GM23338 (cell line): ENCODE measurements at regions not wholly inside any gene's neighbourhood (a gene's known extent, or its start where the extent isn't known, plus 50 kb on each side); places are given as distances from the start of the nearest gene placed in this dataset.

ENCODE experiments used
- CREB1 ChIP-seq: fragments of 250-450 bp; sonication (Bioruptor Pico); IDR thresholded peaks from 2 replicates; pipeline ENCODE4 v1.5.0; 2020; ENCODE audit warnings: low read depth, mild to moderate bottlenecking, moderate library complexity
- CTCF ChIP-seq, 2 experiments: fragments of 200-600 bp in 1 of 2; sonication (generic) in 1 of 2; conservative IDR thresholded peaks; 2 replicates each; pipeline versions ENCODE4 v1.5.1 to v1.6.1; 2016 to 2017; ENCODE audit warnings: antibody characterized with exemption in 2 of 2, low read depth in 2 of 2, mild to moderate bottlenecking in 2 of 2, moderate library complexity in 1 of 2
- ETS1 ChIP-seq: IDR thresholded peaks from 2 replicates; pipeline ENCODE4 v1.6.1; 2016; ENCODE audit warnings: antibody characterized with exemption
- EZH2 ChIP-seq: fragments of 200-600 bp; sonication (generic); IDR thresholded peaks from one replicate; pipeline ENCODE4 v1.8.0; 2017; ENCODE audit warnings: antibody characterized with exemption, mild to moderate bottlenecking, low read depth; ENCODE audit not compliant: unreplicated experiment
- EZH2phosphoT487 ChIP-seq: fragments of 200-600 bp; sonication (generic); IDR thresholded peaks from one replicate; pipeline ENCODE4 v1.8.1; 2018; ENCODE audit warnings: antibody characterized with exemption; ENCODE audit not compliant: unreplicated experiment
- JUNB ChIP-seq: IDR thresholded peaks from one replicate; pipeline ENCODE4 v1.6.1; 2016; ENCODE audit warnings: antibody characterized with exemption; ENCODE audit not compliant: unreplicated experiment
- NANOG ChIP-seq: IDR thresholded peaks from 2 replicates; pipeline ENCODE4 v1.6.1; 2016; ENCODE audit warnings: antibody characterized with exemption, borderline replicate concordance
- POLR2AphosphoS5 ChIP-seq: IDR thresholded peaks from 2 replicates; pipeline ENCODE4 v1.6.1; 2016; ENCODE audit warnings: antibody characterized with exemption, low read depth
- REST ChIP-seq: IDR thresholded peaks from one replicate; pipeline ENCODE4 v1.6.1; 2018; ENCODE audit warnings: antibody characterized with exemption; ENCODE audit not compliant: unreplicated experiment
- STAT1 ChIP-seq: IDR thresholded peaks from one replicate; pipeline ENCODE4 v1.6.1; 2016; ENCODE audit warnings: antibody characterized with exemption; ENCODE audit not compliant: unreplicated experiment
- ZNF114 ChIP-seq: fragments of 250-450 bp; sonication (Bioruptor Pico); IDR thresholded peaks from 2 replicates; pipeline ENCODE4 v1.5.0; 2020; ENCODE audit warnings: mild to moderate bottlenecking, moderate library complexity
- ZNF331 ChIP-seq: fragments of 250-450 bp; sonication (Bioruptor Pico); IDR thresholded peaks from 2 replicates; pipeline ENCODE4 v1.5.0; 2020; ENCODE audit warnings: low read depth, mild to moderate bottlenecking, moderate library complexity

- no peak for TF ChIP-seq CTCF (conservative IDR thresholded peaks at IDR 0.05; ENCODE audit: low read depth in 2 of 2)
- TF ChIP-seq ZNF114: no peak
- no peak for TF ChIP-seq STAT1
- no peak for TF ChIP-seq JUNB
- TF ChIP-seq EZH2: no peak
- TF ChIP-seq POLR2AphosphoS5: no peak
- no peak for TF ChIP-seq NANOG
- TF ChIP-seq CREB1 (CRISPR knock-in tag): no peak
- no peak for TF ChIP-seq REST
- no peak for TF ChIP-seq EZH2phosphoT487
- no peak for TF ChIP-seq ETS1
- no peak for TF ChIP-seq ZNF331 (CRISPR knock-in tag)
Observed at GRCh38 chr6:1464781-1465370, 75.5 kb downstream of the FOXF2 start.
